Gastroesophageal sphincter (tissue), 4 donors: ENCODE measurements at regions not wholly inside any gene's neighbourhood (a gene's known extent, or its start where the extent isn't known, plus 50 kb on each side); places are given as distances from the start of the nearest gene placed in this dataset.

Experiments used
- ATAC-seq: fragments of 150-250 bp; one replicate; pipeline ENCODE4 v1.9.1; 2016; ENCODE audit warnings: mild to moderate bottlenecking, moderate library complexity
- H3K27ac ChIP-seq, 4 donors: fragments of 200-600 bp; sonication (generic) in 3 of 4; 1 replicate in 3 of 4; 2 replicates in 1 of 4; pipeline ENCODE4 v1.5.1; 2016 to 2019
- H3K27me3 ChIP-seq: fragments of 200-600 bp; sonication (generic); one replicate; pipeline ENCODE4 v1.5.1; 2019
- H3K36me3 ChIP-seq, 2 donors: fragments of 200-600 bp; sonication (generic); one replicate each; pipeline ENCODE4 v1.5.1; 2019; ENCODE audit warnings: control low read depth in 1 of 2
- H3K4me1 ChIP-seq, 3 donors: fragments of 200-600 bp; sonication (generic); 1 replicate in 2 of 3; 2 replicates in 1 of 3; pipeline ENCODE4 v1.5.1; 2016 to 2019; ENCODE audit warnings: control low read depth in 2 of 3
- H3K4me3 ChIP-seq, 2 donors: fragments of 200-600 bp; sonication (generic); one replicate each; pipeline ENCODE4 v1.5.1; 2019; ENCODE audit warnings: mild to moderate bottlenecking in 1 of 2, moderate library complexity in 1 of 2
- H3K9me3 ChIP-seq, 3 donors: fragments of 200-600 bp; sonication (generic); one replicate each; pipeline ENCODE4 v1.5.1; 2017 to 2019; ENCODE audit warnings: control low read depth in 2 of 3
- CTCF ChIP-seq, 4 experiments: fragments of 200-600 bp in 2 of 4; fragments of 450-650 bp in 2 of 4; sonication (generic) in 1 of 4; IDR thresholded peaks; one replicate each; pipeline ENCODE4 v1.5.1; 2017 to 2019; ENCODE audit warnings: antibody characterized with exemption in 4 of 4, mild to moderate bottlenecking in 2 of 4, moderate library complexity in 2 of 4
- EP300 ChIP-seq: sonication (generic); formaldehyde crosslinking; IDR thresholded peaks from one replicate; pipeline ENCODE4 v1.6.1; 2017; ENCODE audit warnings: antibody characterized with exemption, mild to moderate bottlenecking
- POLR2A ChIP-seq, 2 donors: fragments of 450-650 bp; IDR thresholded peaks; one replicate each; pipeline ENCODE4 v1.6.1; 2017; ENCODE audit warnings: antibody characterized with exemption in 2 of 2, mild to moderate bottlenecking in 2 of 2, moderate library complexity in 1 of 2
- POLR2AphosphoS5 ChIP-seq: sonication (generic); formaldehyde crosslinking; IDR thresholded peaks from one replicate; pipeline ENCODE4 v1.6.1; 2017; ENCODE audit warnings: antibody characterized with exemption
- WGBS, 2 donors: methylation state at CpG; one replicate each; pipeline ENCODE4 v1.1.5; 2018; ENCODE audit warnings: low coverage in 1 of 2; 5-methylcytosine and 5-hydroxymethylcytosine counted together

- H3K4me1 ChIP-seq: no peaks in the 10 kb centered on the region
- H3K36me3 ChIP-seq: no peaks in the 10 kb centered on the region
- TF ChIP-seq POLR2AphosphoS5 (no peak), CTCF (IDR thresholded peaks at IDR 0.05) (no peak), POLR2A (IDR thresholded peaks at IDR 0.05) (no peak), EP300 (no peak)
- no peak overlapping the region for H3K27ac ChIP-seq
- no peak for ATAC-seq
- H3K4me3 ChIP-seq: no peak overlapping the region
- H3K9me3 ChIP-seq: no peaks in the 10 kb centered on the region
- no peaks in the 10 kb centered on the region for H3K27me3 ChIP-seq
- WGBS, 2 donors: 29 to 32% methylated on average over 5 to 6 of the region's 6 CpGs
These were observed 83.0 kb downstream of the DMRTA1 start for GRCh38 chr9:22529426-22530199.

GRCh38 chr9:22535780-22536179 lies 89.2 kb downstream of the DMRTA1 start:
- Histone ChIP-seq H3K36me3 (no peaks in the 10 kb centered on the region), H3K4me1 (no peaks in the 10 kb centered on the region), H3K9me3 (no peaks in the 10 kb centered on the region), H3K27ac (no peak overlapping the region), H3K27me3 (no peaks in the 10 kb centered on the region), H3K4me3 (no peak overlapping the region)
- no peak for TF ChIP-seq EP300
- no peak for TF ChIP-seq POLR2A (IDR thresholded peaks at IDR 0.05)
- no peak for TF ChIP-seq POLR2AphosphoS5
- no peak for TF ChIP-seq CTCF (IDR thresholded peaks at IDR 0.05)
- ATAC-seq: no peak

GRCh38 chr9:22537721-22538120 lies 91.1 kb downstream of the DMRTA1 start:
- no peak for TF ChIP-seq EP300
- TF ChIP-seq CTCF (IDR thresholded peaks at IDR 0.05): no peak
- no peak for TF ChIP-seq POLR2A (IDR thresholded peaks at IDR 0.05)
- TF ChIP-seq POLR2AphosphoS5: no peak
- no peak overlapping the region for H3K4me3 ChIP-seq
- no peaks in the 10 kb centered on the region for H3K27me3 ChIP-seq
- H3K36me3 ChIP-seq: no peaks in the 10 kb centered on the region
- no peaks in the 10 kb centered on the region for H3K9me3 ChIP-seq
- ATAC-seq: no peak
- WGBS, 2 donors: 67 to 93% methylated on average over 3 to 5 of the region's 5 CpGs
- no peaks in the 10 kb centered on the region for H3K4me1 ChIP-seq
- no peak overlapping the region for H3K27ac ChIP-seq

GRCh38 chr9:22548625-22549024 lies 102.0 kb downstream of the DMRTA1 start:
- no peaks in the 10 kb centered on the region for H3K4me1 ChIP-seq
- H3K27me3 ChIP-seq: no peaks in the 10 kb centered on the region
- no peak for ATAC-seq
- H3K36me3 ChIP-seq: no peaks in the 10 kb centered on the region
- TF ChIP-seq EP300 (no peak), POLR2A (IDR thresholded peaks at IDR 0.05) (no peak), POLR2AphosphoS5 (no peak), CTCF (IDR thresholded peaks at IDR 0.05) (no peak)
- H3K27ac ChIP-seq: no peak overlapping the region
- H3K4me3 ChIP-seq: no peak overlapping the region
- 85% methylated on average over 2 of the region's 2 CpGs; no CpG with 5 or more reads in 1 of the 2 donors for WGBS, 2 donors
- no peaks in the 10 kb centered on the region for H3K9me3 ChIP-seq

- no peak overlapping the region for H3K4me3 ChIP-seq
- peaks cover 0 to 70% (median 0%) of the 10 kb centered on the region in 3 donors for H3K9me3 ChIP-seq
- no peaks in the 10 kb centered on the region for H3K27me3 ChIP-seq
- no peak overlapping the region for H3K27ac ChIP-seq
- WGBS, 2 donors: 71 to 91% methylated on average over 2 of the region's 2 CpGs
- ATAC-seq: no peak
- TF ChIP-seq POLR2AphosphoS5: no peak
- no peak for TF ChIP-seq EP300
- TF ChIP-seq CTCF (IDR thresholded peaks at IDR 0.05): no peak
- no peak for TF ChIP-seq POLR2A (IDR thresholded peaks at IDR 0.05)
- no peaks in the 10 kb centered on the region for H3K4me1 ChIP-seq
- no peaks in the 10 kb centered on the region for H3K36me3 ChIP-seq
These were observed 128.1 kb downstream of the DMRTA1 start for GRCh38 chr9:22574740-22575139.
